ENCODE measurements at regions not wholly inside any gene's neighbourhood (a gene's known extent, or its start where the extent isn't known, plus 50 kb on each side); places are given as distances from the start of the nearest gene placed in this dataset.
A peak's percentile ranks its signal among the peaks of the same experiment; 100 is the strongest.
"Not testable (repeated sequence)": the region's sequence is repeated elsewhere in the genome, so short reads cannot be mapped to it uniquely, and the experiment has no call there.

DNA sequence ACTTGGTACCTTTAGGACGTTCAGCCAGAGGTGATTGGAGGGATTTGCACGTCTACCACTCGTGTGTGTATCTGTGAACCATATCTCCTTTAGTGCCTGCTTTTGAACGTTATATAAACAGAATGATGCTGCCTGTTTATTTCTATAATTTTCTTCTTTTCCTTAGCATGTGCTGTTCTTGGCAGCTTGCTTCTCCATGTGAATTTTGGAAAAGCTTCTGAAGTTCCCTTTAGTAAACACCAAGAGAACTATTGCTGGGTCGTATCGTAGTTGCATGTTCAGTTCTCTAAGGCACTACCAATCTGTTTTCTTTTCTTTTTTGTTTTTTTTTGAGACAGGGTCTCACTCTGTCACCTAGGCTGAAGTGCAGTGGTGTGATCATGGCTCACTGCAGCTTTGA, 73.8 kb upstream of the FANCC start:
- DNase-seq = not testable (repeated sequence)

DNA sequence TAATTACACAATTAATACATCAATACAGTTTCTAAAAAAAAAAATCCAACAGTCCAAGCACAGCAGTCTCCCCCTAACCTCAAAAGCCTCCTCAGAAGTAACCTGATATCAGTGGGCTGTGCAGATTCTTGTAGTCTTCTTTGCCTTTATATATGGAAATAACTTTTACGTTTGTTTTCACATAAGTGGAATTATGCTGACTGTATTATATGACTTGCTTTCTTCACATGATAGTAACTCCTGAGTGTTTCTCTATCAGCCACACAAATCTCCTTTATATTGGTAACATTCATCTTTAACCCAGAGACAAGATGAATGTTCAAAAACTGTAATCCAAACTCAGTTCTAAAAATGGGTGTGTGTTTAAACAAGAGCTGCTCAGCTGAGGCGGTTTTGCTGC, 71.9 kb upstream of the FANCC start:
- no peak for DNase-seq

DNA sequence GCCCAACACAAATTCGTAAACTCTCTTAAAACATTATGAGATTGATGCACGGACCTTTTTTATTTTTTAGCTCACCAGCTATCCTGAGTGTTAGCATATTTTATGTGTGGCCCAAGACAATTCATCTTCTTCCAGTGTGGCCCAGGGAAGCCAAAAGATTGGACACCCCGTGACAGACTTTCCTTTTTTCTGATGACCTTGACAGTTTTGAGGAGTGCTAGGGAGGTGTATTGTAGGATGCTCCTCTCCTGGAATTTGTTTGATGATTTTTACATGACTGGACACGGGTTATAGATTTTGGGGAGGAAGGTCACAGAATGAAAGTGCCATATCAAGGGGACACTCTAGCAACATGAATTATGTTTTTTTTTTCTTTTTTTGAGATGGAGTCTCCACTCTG, 69.3 kb upstream of the FANCC start:
- no peak for DNase-seq

DNA sequence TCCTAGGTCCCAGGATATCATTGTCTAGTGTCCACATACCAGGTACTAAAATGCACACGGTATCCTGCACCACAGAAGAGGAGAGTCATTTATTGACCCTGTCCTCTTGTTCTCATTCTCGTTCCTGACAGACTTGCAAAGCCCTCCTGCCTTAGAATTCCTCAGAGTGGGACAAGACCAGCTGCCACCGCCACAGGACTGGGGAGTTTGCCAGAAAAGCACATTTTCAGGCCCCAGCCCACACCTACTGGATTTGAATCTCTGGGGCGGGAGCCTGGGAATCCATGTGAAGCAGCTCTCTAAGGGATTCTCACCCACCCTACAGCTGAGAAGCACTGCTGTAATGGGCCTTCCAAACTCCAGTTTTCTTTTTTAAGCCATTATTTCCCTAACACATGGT, 68.0 kb upstream of the FANCC start:
- no peak for DNase-seq

DNA sequence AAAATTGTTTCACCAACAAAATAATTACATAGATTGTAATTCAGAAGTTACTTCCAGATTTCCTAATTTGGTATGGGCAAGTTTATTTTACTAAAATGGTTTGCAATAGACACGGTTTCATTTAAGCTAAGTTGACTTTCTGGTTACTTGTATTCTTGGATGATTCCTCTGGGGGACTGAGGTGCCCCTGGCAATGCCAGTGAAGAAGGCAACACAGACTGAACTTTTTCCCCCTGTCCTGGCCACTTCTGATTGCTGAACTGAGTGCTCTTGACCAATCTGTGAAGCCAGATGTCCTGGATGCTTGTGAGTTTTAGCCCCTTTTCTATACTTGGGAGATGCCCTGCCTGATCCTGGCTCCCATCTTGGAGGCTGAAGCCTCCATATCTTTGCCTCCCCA, 66.3 kb upstream of the FANCC start:
- no peak for DNase-seq

GRCh38 chr9:95383185-95383676, 65.7 kb upstream of the FANCC start:
- DNase-seq = no peak

DNA sequence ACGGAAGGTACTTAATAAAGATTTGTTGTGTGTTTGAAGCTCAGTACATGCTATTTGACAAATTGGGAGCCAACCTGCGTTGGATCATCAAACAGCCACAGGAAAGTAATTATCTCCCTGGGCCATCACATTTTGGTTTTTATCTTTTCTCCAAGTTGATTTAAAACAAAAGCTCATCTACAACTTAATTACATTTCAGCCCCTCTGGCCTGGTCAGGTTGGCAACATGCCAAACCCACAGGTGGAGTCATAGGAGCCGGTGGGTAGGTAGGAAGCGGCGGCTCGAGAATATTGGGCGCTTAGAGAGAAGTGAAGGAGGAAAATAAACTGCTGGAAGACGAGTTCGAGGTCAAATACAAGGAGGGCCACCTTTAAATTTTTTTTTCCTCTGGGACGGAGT, 64.9 kb upstream of the FANCC start:
- DNase-seq = no peak

DNA sequence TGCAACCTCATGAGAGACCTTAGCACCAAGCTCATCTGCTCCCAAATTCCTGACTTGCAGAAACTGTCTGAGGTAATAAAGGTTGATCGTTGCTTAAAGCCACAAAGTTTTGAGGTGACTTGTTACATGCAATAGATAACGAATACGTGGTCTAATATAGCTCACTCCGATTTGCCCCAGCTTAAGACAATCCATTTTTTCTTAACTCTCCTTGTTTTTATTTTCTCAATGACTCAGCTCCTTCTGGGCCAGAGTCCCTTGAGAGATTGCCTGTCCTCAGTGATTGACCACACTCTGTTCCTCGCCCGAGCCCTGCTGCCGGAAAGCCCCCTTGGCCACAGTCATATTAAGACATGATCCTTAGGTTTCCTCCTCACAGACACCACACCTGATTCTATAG, 63.7 kb upstream of the FANCC start:
- DNase-seq = no peak

GRCh38 chr9:95379630-95380029, 62.1 kb upstream of the FANCC start:
- no peak for DNase-seq

- no peak for DNase-seq
Observed at GRCh38 chr9:95373782-95374487, 56.4 kb upstream of the FANCC start.

DNA sequence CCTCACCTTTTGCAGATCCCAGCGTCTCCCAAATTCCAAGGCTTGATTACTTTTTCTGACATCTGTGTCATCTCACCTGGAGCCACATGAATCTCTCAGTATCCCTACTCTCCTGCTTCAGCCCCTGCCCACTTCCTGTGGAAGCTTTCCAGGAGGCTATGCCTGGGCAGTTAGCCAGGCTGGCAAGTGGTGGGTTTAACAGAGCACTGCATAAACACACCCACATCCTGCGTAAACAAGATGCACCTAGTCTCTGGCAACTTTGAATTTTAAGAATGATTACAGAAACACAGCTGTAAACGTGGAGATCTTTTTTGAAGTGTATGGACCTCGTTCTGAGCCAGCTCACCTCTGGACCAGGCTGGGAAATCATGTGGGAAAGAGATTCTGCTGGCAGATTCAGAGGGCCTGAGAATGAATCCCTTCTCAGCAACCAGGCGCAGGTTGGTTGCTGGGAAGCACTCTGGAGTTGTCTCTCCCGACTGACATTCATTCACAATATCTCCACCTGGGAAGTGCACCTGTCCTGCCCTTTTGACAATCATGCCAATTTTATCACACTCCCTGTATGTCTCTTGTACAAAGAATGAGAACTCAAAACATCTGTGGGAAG, 55.7 kb upstream of the FANCC start:
- DNase-seq = peak; percentile 55

DNA sequence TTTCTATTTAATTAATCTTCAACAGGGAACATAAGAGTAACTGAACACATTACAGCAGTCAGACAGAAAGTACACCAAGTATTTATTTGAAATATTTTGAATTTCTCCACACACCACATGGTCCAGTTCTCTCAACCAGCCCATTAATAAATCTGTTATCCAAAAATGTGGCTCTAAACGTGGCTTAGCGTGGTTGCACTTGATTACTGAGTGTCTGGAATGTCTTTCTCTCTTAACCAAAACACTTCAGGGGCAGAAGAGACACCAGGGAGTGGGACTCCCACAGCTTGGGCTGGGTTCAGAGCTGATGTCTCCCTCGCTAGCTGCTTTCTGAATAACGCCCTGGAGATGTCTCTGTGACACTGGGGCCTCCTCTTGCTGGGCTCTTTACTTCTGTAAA, 52.6 kb upstream of the FANCC start:
- no peak for DNase-seq

- DNase-seq = no peak
Observed at GRCh38 chr9:95368377-95369160, 51.1 kb upstream of the FANCC start.

Measured in NCI-H1092 (cell line).